ENCODE measurements at regions not wholly inside any gene's neighbourhood (a gene's known extent, or its start where the extent isn't known, plus 50 kb on each side); places are given as distances from the start of the nearest gene placed in this dataset.
A peak's percentile ranks its signal among the peaks of the same experiment; 100 is the strongest.

- ATAC-seq, result no peak
- no peak overlapping the region for H3K4me3 ChIP-seq
- peaks cover 0 to 47% (median 0%) of the 10 kb centered on the region in 3 donors for H3K9me3 ChIP-seq
- 41 to 74% methylated on average over 3 of the region's 3 CpGs for WGBS, 2 donors (ENCODE audit: low coverage in 1 of 2)
- no peaks in the 10 kb centered on the region for H3K27me3 ChIP-seq
- TF ChIP-seq POLR2AphosphoS5 (IDR thresholded peaks at IDR 0.05), result no peak
- H3K4me1 ChIP-seq, result peaks cover 0 to 4% (median 0%) of the 10 kb centered on the region in 3 donors
- H3K36me3 ChIP-seq, result no peaks in the 10 kb centered on the region
- H3K27ac ChIP-seq, result peak overlapping the region; percentile 34 to 56 (median 44)
Measured at GRCh38 chr9:13387734-13388067, 108.2 kb upstream of the MPDZ start.

DNA sequence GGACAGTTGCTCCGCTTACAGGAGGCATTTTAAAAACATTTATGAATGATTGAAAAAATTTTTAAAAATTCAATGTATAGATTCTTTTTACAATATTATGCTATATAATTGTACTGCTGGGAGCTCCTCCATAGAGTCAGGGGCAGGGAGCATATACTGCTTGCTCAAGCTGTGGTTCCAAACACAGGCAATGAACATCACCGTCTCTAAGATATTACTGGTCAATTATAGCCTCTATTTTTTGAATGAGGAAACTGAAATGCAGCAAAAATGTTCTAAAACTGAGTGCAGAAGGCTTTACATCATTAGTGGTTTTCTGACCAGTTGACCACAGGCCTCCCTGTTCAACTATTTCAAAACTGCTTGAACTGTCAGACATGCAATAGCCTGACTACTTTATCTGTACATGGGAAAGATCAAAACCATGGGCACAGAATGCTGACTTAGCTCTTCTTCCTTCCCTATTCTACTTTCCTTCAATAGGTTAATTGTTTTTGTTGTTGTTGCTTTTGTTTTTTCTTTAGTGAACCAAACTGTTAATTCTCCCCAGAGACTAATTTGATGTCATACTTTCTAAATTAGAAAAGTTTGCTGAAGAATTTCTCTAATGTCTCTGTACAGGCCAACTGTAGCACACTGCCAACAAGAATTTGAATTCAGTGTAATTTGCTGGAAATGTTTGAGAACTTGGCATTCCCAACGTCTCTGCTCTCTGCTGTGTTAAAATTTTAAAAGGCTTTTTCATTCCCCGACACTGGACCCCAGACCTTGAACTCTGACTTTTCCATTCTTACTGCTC lies 107.6 kb upstream of the MPDZ start:
- no peaks in the 10 kb centered on the region for H3K36me3 ChIP-seq
- H3K4me3 ChIP-seq, result no peak overlapping the region
- ATAC-seq, result peak; percentile 76
- TF ChIP-seq, protein P1, sequence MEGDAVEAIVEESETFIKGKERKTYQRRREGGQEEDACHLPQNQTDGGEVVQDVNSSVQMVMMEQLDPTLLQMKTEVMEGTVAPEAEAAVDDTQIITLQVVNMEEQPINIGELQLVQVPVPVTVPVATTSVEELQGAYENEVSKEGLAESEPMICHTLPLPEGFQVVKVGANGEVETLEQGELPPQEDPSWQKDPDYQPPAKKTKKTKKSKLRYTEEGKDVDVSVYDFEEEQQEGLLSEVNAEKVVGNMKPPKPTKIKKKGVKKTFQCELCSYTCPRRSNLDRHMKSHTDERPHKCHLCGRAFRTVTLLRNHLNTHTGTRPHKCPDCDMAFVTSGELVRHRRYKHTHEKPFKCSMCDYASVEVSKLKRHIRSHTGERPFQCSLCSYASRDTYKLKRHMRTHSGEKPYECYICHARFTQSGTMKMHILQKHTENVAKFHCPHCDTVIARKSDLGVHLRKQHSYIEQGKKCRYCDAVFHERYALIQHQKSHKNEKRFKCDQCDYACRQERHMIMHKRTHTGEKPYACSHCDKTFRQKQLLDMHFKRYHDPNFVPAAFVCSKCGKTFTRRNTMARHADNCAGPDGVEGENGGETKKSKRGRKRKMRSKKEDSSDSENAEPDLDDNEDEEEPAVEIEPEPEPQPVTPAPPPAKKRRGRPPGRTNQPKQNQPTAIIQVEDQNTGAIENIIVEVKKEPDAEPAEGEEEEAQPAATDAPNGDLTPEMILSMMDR (IDR thresholded peaks at IDR 0.05), result no peak
- TF ChIP-seq EP300 (IDR thresholded peaks at IDR 0.05) (no peak), POLR2A (IDR thresholded peaks at IDR 0.05) (no peak), POLR2AphosphoS5 (IDR thresholded peaks at IDR 0.05) (no peak)
- H3K27me3 ChIP-seq, result no peaks in the 10 kb centered on the region
- H3K4me1 ChIP-seq, result peaks cover 0 to 4% (median 0%) of the 10 kb centered on the region in 3 donors
- WGBS, 2 donors (ENCODE audit: low coverage in 1 of 2), result 46 to 55% methylated on average over 4 of the region's 4 CpGs
- H3K27ac ChIP-seq, result peak overlapping the region; percentile 34 to 56 (median 44)
- peaks cover 0 to 46% (median 0%) of the 10 kb centered on the region in 3 donors for H3K9me3 ChIP-seq

DNA sequence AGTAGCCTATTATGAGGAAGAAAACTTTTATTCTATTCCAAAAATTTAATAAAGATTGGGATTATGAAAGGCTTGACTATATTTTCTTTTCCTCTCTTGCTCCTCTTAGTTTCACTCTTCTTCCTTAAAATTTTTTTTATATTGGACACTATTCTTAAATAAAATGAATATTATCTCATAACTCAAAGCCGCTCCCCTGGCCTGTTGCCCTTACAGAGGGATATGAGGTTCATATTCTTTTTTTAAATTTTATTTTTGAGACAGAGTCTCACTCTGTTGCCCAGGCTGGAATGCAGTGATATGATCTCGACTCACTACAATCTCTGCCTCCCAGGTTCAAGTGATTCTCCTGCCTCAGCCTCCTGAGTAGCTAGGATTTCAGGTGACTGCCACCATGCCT lies 106.8 kb upstream of the MPDZ start:
- TF ChIP-seq POLR2AphosphoS5 (IDR thresholded peaks at IDR 0.05) (no peak), EP300 (IDR thresholded peaks at IDR 0.05) (no peak), POLR2A (IDR thresholded peaks at IDR 0.05) (no peak)
- TF ChIP-seq, protein P1 (IDR thresholded peaks at IDR 0.05), result no peak
- Histone ChIP-seq H3K4me1 (peaks cover 0 to 4% (median 0%) of the 10 kb centered on the region in 3 donors), H3K36me3 (no peaks in the 10 kb centered on the region), H3K27ac (peak overlapping the region in 3 of 4 donors; percentile 33 to 55 (median 53)), H3K4me3 (no peak overlapping the region), H3K9me3 (peaks cover 0 to 38% (median 0%) of the 10 kb centered on the region in 3 donors), H3K27me3 (no peaks in the 10 kb centered on the region)
- ATAC-seq, result no peak
- WGBS, 2 donors (ENCODE audit: low coverage in 1 of 2), result 60 to 67% methylated on average over 1 to 2 of the region's 2 CpGs

DNA sequence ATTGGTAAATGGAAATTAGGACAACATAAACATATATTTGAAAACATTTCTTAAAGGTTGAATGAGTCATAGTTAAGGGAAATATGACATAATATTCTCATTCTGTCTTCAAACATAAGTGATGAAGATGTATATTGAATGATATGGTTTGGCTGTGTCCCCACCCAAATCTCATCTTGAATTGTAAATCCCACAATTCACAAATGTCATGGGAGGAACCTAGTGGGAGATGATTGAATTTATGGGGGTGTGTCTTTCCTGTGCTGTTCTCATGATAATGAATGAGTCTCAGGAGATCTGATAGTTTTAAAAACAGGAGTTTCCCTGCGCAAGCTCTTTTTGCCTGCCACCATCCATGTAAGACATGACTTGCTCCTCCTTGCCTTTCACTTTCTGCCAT lies 104.4 kb upstream of the MPDZ start:
- no peaks in the 10 kb centered on the region for H3K27me3 ChIP-seq
- no peak for TF ChIP-seq POLR2AphosphoS5 (IDR thresholded peaks at IDR 0.05)
- TF ChIP-seq, protein P1 (IDR thresholded peaks at IDR 0.05), result no peak
- no peak for TF ChIP-seq EP300 (IDR thresholded peaks at IDR 0.05)
- no peak for TF ChIP-seq POLR2A (IDR thresholded peaks at IDR 0.05)
- H3K4me1 ChIP-seq, result peaks cover 0 to 4% (median 0%) of the 10 kb centered on the region in 3 donors
- ATAC-seq, result no peak
- peaks cover 0 to 15% (median 0%) of the 10 kb centered on the region in 3 donors for H3K9me3 ChIP-seq
- WGBS, 2 donors (ENCODE audit: low coverage in 1 of 2), result 100% methylated on average over 1 of the region's 1 CpG
- H3K4me3 ChIP-seq, result no peak overlapping the region
- H3K27ac ChIP-seq, result no peak overlapping the region
- no peaks in the 10 kb centered on the region for H3K36me3 ChIP-seq

GRCh38 chr9:13383216-13383615 lies 103.7 kb upstream of the MPDZ start:
- 75 to 83% methylated on average over 1 of the region's 1 CpG for WGBS, 2 donors (ENCODE audit: low coverage in 1 of 2)
- no peaks in the 10 kb centered on the region for H3K36me3 ChIP-seq
- H3K9me3 ChIP-seq, result peaks cover 0 to 15% (median 0%) of the 10 kb centered on the region in 3 donors
- ATAC-seq, result no peak
- no peaks in the 10 kb centered on the region for H3K27me3 ChIP-seq
- peaks cover 0 to 4% (median 0%) of the 10 kb centered on the region in 3 donors for H3K4me1 ChIP-seq
- no peak overlapping the region for H3K4me3 ChIP-seq
- TF ChIP-seq EP300 (IDR thresholded peaks at IDR 0.05), result no peak
- TF ChIP-seq POLR2A (IDR thresholded peaks at IDR 0.05), result no peak
- TF ChIP-seq, protein P1 (IDR thresholded peaks at IDR 0.05), result no peak
- TF ChIP-seq POLR2AphosphoS5 (IDR thresholded peaks at IDR 0.05), result no peak
- H3K27ac ChIP-seq, result no peak overlapping the region

Measured in gastroesophageal sphincter (tissue), 4 donors.